Inferior parietal cortex (tissue), 1 donor: ENCODE measurements at regions not wholly inside any gene's neighbourhood (a gene's known extent, or its start where the extent isn't known, plus 50 kb on each side); places are given as distances from the start of the nearest gene placed in this dataset.

Experiments
- DNase-seq: peaks from one replicate; pipeline ENCODE4 v3.0.0-alpha.2; 2016; ENCODE audit errors: extremely low spot score

GRCh38 chr6:163806755-163807499 is 392.4 kb downstream of the QKI start:
- no peak for DNase-seq

GRCh38 chr6:163804991-163805390 is 390.5 kb downstream of the QKI start:
- DNase-seq, result no peak

- DNase-seq, result no peak
Observed at GRCh38 chr6:163802267-163802666, 387.7 kb downstream of the QKI start.

GRCh38 chr6:163797296-163797845 is 382.9 kb downstream of the QKI start:
- no peak for DNase-seq

GRCh38 chr6:163793011-163793983 is 378.8 kb downstream of the QKI start:
- DNase-seq, result no peak

- no peak for DNase-seq
Observed at GRCh38 chr6:163790266-163790840, 375.8 kb downstream of the QKI start.

- DNase-seq, result no peak
Observed at GRCh38 chr6:163789199-163789810, 374.8 kb downstream of the QKI start.

GRCh38 chr6:163786995-163787671 is 372.6 kb downstream of the QKI start:
- no peak for DNase-seq

GRCh38 chr6:163782436-163783003 is 368.0 kb downstream of the QKI start:
- DNase-seq, result no peak

GRCh38 chr6:163780994-163781393 is 366.5 kb downstream of the QKI start:
- no peak for DNase-seq

- DNase-seq, result no peak
Observed at GRCh38 chr6:163779727-163780284, 365.3 kb downstream of the QKI start.

GRCh38 chr6:163777716-163778115 is 363.2 kb downstream of the QKI start:
- DNase-seq, result no peak

GRCh38 chr6:163776906-163777686 is 362.6 kb downstream of the QKI start:
- DNase-seq, result peak; percentile 52

GRCh38 chr6:163776196-163776905 is 361.8 kb downstream of the QKI start:
- DNase-seq, result no peak

GRCh38 chr6:163775313-163775712 is 360.8 kb downstream of the QKI start:
- no peak for DNase-seq

- no peak for DNase-seq
Observed at GRCh38 chr6:163774485-163774884, 360.0 kb downstream of the QKI start.

- no peak for DNase-seq
Observed at GRCh38 chr6:163773646-163774045, 359.1 kb downstream of the QKI start.

GRCh38 chr6:163772701-163773100 is 358.2 kb downstream of the QKI start:
- no peak for DNase-seq

GRCh38 chr6:163771180-163771579 is 356.7 kb downstream of the QKI start:
- DNase-seq, result no peak
